ENCODE measurements at regions not wholly inside any gene's neighbourhood (a gene's known extent, or its start where the extent isn't known, plus 50 kb on each side); places are given as distances from the start of the nearest gene placed in this dataset.
A peak's percentile ranks its signal among the peaks of the same experiment; 100 is the strongest.

DNA sequence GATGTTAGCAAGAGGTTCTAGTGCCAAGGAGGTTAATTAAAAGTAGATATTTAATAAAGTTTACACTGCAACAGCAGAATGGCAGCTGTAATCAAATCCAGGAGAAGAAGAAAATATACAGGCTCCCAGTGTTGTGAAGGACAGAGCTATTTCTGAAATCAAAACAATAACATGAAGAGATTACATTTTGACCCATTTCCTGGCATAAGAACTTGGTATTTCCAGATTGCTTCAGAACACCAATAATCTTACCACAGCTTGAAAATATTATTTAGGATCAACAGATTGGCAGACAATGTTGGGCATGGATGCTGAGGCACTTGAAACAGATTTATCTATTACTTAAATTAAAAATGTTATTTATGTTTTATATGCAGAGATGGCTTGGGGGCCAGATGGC, 692.5 kb downstream of the KCNA4 start:
- Mint-ChIP-seq H3K4me3 (ENCODE audit: unreplicated experiment) (no peak overlapping the region), H3K27me3 (ENCODE audit: insufficient read depth, unreplicated experiment) (no peaks in the 10 kb centered on the region), H3K36me3 (ENCODE audit: insufficient read depth, unreplicated experiment) (no peaks in the 10 kb centered on the region), H3K4me1 (ENCODE audit: insufficient read depth, unreplicated experiment) (peaks cover 19% of the 10 kb centered on the region), H3K27ac (ENCODE audit: low read depth, unreplicated experiment) (no peak overlapping the region), H3K9me3 (ENCODE audit: unreplicated experiment) (no peaks in the 10 kb centered on the region)
- intact Hi-C loops (cut with micrococcal nuclease), result loop anchor here (10.0 kb wide), 1 partner anchor 1220 kb away; the partner anchor contains the start of genes KIF18A and METTL15
- CTCF ChIA-PET, result interaction anchor here (0.6 to 2.8 kb wide), 7 partner anchors 8 to 1629 kb away, joined by 3 to 11 read pairs (median 4); no protein-coding TSS in a partner anchor
- DNase-seq (ENCODE audit: unreplicated experiment), result no peak
- BruUV-seq (replicated peaks), result no TSS peak
- POLR2A ChIA-PET, result interaction anchor here (0.7 kb wide), 1 partner anchor 1608 kb away, joined by 3 read pairs; no protein-coding TSS in a partner anchor
- TF ChIP-seq, protein P1, sequence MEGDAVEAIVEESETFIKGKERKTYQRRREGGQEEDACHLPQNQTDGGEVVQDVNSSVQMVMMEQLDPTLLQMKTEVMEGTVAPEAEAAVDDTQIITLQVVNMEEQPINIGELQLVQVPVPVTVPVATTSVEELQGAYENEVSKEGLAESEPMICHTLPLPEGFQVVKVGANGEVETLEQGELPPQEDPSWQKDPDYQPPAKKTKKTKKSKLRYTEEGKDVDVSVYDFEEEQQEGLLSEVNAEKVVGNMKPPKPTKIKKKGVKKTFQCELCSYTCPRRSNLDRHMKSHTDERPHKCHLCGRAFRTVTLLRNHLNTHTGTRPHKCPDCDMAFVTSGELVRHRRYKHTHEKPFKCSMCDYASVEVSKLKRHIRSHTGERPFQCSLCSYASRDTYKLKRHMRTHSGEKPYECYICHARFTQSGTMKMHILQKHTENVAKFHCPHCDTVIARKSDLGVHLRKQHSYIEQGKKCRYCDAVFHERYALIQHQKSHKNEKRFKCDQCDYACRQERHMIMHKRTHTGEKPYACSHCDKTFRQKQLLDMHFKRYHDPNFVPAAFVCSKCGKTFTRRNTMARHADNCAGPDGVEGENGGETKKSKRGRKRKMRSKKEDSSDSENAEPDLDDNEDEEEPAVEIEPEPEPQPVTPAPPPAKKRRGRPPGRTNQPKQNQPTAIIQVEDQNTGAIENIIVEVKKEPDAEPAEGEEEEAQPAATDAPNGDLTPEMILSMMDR (IDR thresholded peaks at IDR 0.05; ENCODE audit: unreplicated experiment), result no peak

GRCh38 chr11:29321293-29322132, 695.3 kb downstream of the KCNA4 start:
- Mint-ChIP-seq H3K9me3 (ENCODE audit: unreplicated experiment) (no peaks in the 10 kb centered on the region), H3K27me3 (ENCODE audit: insufficient read depth, unreplicated experiment) (no peaks in the 10 kb centered on the region), H3K4me1 (ENCODE audit: insufficient read depth, unreplicated experiment) (peaks cover 13% of the 10 kb centered on the region), H3K4me3 (ENCODE audit: unreplicated experiment) (no peak overlapping the region), H3K27ac (ENCODE audit: low read depth, unreplicated experiment) (peak overlapping the region; percentile 11), H3K36me3 (ENCODE audit: insufficient read depth, unreplicated experiment) (no peaks in the 10 kb centered on the region)
- TF ChIP-seq, protein P1 (IDR thresholded peaks at IDR 0.05; ENCODE audit: unreplicated experiment), result no peak
- DNase-seq (ENCODE audit: unreplicated experiment), result peak; percentile 23
- BruUV-seq (replicated peaks), result no TSS peak
- CTCF ChIA-PET, result interaction anchor here (1.0 to 3.4 kb wide), 7 partner anchors 8 to 1626 kb away, joined by 3 to 34 read pairs (median 5); no protein-coding TSS in a partner anchor
- POLR2A ChIA-PET, result interaction anchor here (0.9 to 1.2 kb wide), 2 partner anchors 14 to 41 kb away, joined by 3 read pairs; no protein-coding TSS in a partner anchor
- intact Hi-C loops (cut with micrococcal nuclease), result loop anchor here (10.0 kb wide), 1 partner anchor 1217 kb away; the partner anchor contains the start of genes KIF18A and METTL15

DNA sequence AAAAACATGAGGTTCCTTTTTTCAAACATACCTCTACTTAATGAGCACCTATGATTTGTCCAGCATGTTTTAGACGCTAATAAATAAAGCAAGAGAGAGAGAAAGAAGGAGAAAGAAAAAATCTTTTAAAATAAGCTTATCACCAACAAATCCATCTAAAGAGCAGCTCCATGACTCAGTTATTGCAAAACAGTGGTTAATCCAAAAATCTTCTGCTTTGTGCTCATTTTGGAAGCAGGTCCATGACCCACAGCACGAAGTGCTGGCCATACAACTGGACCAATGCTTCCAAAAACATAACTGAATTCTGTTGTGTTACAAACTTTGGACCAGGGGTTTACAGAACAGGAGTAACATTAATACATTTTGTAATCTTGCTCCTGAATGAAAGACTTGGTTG, 696.6 kb downstream of the KCNA4 start:
- H3K4me3 Mint-ChIP-seq (ENCODE audit: unreplicated experiment), result no peak overlapping the region
- H3K36me3 Mint-ChIP-seq (ENCODE audit: insufficient read depth, unreplicated experiment), result no peaks in the 10 kb centered on the region
- no peaks in the 10 kb centered on the region for H3K9me3 Mint-ChIP-seq (ENCODE audit: unreplicated experiment)
- CTCF ChIA-PET, result interaction anchor here (0.5 to 3.4 kb wide), 8 partner anchors 9 to 1625 kb away, joined by 3 to 34 read pairs (median 3); no protein-coding TSS in a partner anchor
- POLR2A ChIA-PET, result interaction anchor here (1.0 to 1.9 kb wide), 2 partner anchors 8 to 27 kb away, joined by 3 to 6 read pairs; no protein-coding TSS in a partner anchor
- no TSS peak for BruUV-seq (replicated peaks)
- H3K4me1 Mint-ChIP-seq (ENCODE audit: insufficient read depth, unreplicated experiment), result peaks cover 13% of the 10 kb centered on the region
- H3K27ac Mint-ChIP-seq (ENCODE audit: low read depth, unreplicated experiment), result no peak overlapping the region
- H3K27me3 Mint-ChIP-seq (ENCODE audit: insufficient read depth, unreplicated experiment), result no peaks in the 10 kb centered on the region
- TF ChIP-seq, protein P1 (IDR thresholded peaks at IDR 0.05; ENCODE audit: unreplicated experiment), result no peak
- no peak for DNase-seq (ENCODE audit: unreplicated experiment)
- intact Hi-C loops (cut with micrococcal nuclease), result loop anchor here (10.0 kb wide), 1 partner anchor 1215 kb away; the partner anchor contains the start of genes KIF18A and METTL15

GRCh38 chr11:29319210-29319609, 697.6 kb downstream of the KCNA4 start:
- Mint-ChIP-seq H3K27me3 (ENCODE audit: insufficient read depth, unreplicated experiment) (no peaks in the 10 kb centered on the region), H3K9me3 (ENCODE audit: unreplicated experiment) (no peaks in the 10 kb centered on the region), H3K36me3 (ENCODE audit: insufficient read depth, unreplicated experiment) (no peaks in the 10 kb centered on the region), H3K4me1 (ENCODE audit: insufficient read depth, unreplicated experiment) (peaks cover 13% of the 10 kb centered on the region), H3K4me3 (ENCODE audit: unreplicated experiment) (no peak overlapping the region), H3K27ac (ENCODE audit: low read depth, unreplicated experiment) (no peak overlapping the region)
- DNase-seq (ENCODE audit: unreplicated experiment), result no peak
- BruUV-seq (replicated peaks), result no TSS peak
- POLR2A ChIA-PET, result interaction anchor here (1.9 kb wide), 1 partner anchor 9 kb away, joined by 6 read pairs; no protein-coding TSS in a partner anchor
- TF ChIP-seq, protein P1 (IDR thresholded peaks at IDR 0.05; ENCODE audit: unreplicated experiment), result no peak
- CTCF ChIA-PET, result interaction anchor here (1.1 to 3.4 kb wide), 2 partner anchors 10 to 15 kb away, joined by 4 to 34 read pairs; no protein-coding TSS in a partner anchor
- intact Hi-C loops (cut with micrococcal nuclease), result no loop called here
